Central memory CD8-positive, alpha-beta T cell (primary cell): ENCODE measurements at regions not wholly inside any gene's neighbourhood (a gene's known extent, or its start where the extent isn't known, plus 50 kb on each side); places are given as distances from the start of the nearest gene placed in this dataset.

Source experiments
- ATAC-seq: fragments of 150-1000 bp; cut with Tn5 transposase; replicated peaks from 2 replicates; pipeline ENCODE4 v1.10.0; 2022; ENCODE audit warnings: mild to moderate bottlenecking, moderate FRiP score, moderate number of reproducible peaks; ENCODE audit not compliant: poor library complexity, severe bottlenecking; ENCODE audit errors: extremely low read depth
- DNase-seq, 2 donors: peaks; one replicate each; pipeline ENCODE4 v3.0.0; 2021; ENCODE audit warnings: low spot score in 2 of 2
- H3K27ac Mint-ChIP-seq: one replicate; pipeline ENCODE4 v1.8.0; 2022; ENCODE audit warnings: low read depth, mild to moderate bottlenecking, moderate library complexity, mixed read lengths
- H3K27me3 Mint-ChIP-seq: one replicate; pipeline ENCODE4 v1.8.0; 2022; ENCODE audit warnings: mixed read lengths
- H3K36me3 Mint-ChIP-seq: one replicate; pipeline ENCODE4 v1.8.0; 2022; ENCODE audit warnings: mild to moderate bottlenecking, moderate library complexity, mixed read lengths; ENCODE audit not compliant: insufficient read depth
- H3K4me1 Mint-ChIP-seq: one replicate; pipeline ENCODE4 v1.8.0; 2022; ENCODE audit warnings: mixed read lengths
- H3K4me3 Mint-ChIP-seq: one replicate; pipeline ENCODE4 v1.8.0; 2022; ENCODE audit warnings: mild to moderate bottlenecking, moderate library complexity, mixed read lengths
- H3K9me3 Mint-ChIP-seq: one replicate; pipeline ENCODE4 v1.8.0; 2022; ENCODE audit warnings: mixed read lengths

DNA sequence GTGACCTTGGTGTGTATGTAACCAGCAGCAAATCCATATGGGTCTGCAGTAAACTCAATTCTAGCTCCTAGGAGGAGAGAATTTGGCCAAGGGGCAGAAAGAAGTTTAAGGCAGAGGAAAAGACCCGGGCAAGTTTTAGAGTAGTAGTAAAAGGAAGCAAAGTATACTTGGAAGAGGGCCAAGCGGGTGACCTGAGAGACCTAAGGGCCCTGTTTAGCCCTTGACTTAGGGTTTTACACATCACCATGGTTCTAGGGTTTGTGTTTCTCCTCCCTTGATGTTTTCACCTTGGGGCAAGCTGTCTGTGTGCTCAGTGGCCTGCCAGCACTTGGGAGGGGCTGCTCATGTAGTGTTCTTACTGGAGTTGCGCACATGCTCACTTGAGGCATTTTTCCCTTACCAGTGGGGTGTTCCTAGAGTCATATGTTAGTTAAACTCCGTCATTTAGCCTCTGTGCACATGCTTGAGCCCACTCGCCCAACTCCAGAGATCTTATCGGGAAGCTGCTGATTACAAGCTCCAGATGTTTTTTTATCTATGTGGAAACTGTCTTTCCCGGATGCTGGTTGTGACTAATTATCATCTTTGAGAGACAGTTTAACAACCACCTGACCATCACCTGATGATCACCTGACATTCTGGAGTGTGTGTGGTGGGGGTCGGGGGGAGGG lies 137.6 kb upstream of the PRSS1 start:
- no peak for ATAC-seq
- H3K27ac Mint-ChIP-seq: no peak overlapping the region

DNA sequence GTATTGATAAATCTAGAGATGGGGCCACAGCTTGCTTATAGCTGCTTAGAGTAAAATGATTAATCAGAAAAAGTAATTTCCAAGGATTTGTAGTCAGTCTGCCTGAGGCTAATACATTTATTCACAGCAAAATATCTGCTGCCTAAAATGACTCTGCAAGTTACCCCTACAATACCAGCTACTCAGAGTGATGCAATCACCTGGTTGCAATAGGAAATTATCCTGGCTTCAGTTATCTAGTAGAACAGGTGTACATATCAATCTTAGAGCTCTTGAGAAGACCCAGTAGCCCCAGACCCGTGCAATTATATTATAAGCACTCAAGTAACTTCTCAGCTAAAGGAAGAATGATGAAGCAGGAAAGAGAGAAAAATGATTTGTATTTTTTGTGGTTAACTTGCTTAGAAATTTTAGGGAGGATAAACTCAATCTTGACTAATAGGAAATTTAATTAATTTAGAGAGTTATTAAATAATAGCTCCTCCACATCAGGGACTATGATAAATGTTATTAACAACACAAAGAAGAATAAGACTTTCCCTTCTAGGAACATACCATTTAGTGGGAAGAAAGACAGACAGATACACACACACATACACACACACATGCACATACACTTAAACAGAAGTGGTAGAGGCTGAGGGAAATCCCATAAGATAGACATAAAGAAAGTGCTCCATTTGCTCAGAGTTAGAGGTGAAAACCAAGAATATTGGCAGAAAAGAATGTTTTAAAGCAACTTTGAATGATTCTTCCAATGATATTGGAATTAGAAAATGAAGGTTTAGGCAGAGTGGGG lies 140.4 kb upstream of the PRSS1 start:
- DNase-seq: no peak
- Mint-ChIP-seq H3K36me3 (no peaks in the 10 kb centered on the region), H3K4me3 (no peak overlapping the region), H3K9me3 (no peaks in the 10 kb centered on the region), H3K4me1 (no peaks in the 10 kb centered on the region), H3K27me3 (peaks cover 9% of the 10 kb centered on the region), H3K27ac (no peak overlapping the region)
- no peak for ATAC-seq

More for the DNA sequence above, 137.6 kb upstream of the PRSS1 start:
- no peak overlapping the region for H3K4me3 Mint-ChIP-seq
- H3K36me3 Mint-ChIP-seq: no peaks in the 10 kb centered on the region
- no peaks in the 10 kb centered on the region for H3K9me3 Mint-ChIP-seq
- DNase-seq: no peak
- H3K4me1 Mint-ChIP-seq: no peaks in the 10 kb centered on the region
- peaks cover 9% of the 10 kb centered on the region for H3K27me3 Mint-ChIP-seq

DNA sequence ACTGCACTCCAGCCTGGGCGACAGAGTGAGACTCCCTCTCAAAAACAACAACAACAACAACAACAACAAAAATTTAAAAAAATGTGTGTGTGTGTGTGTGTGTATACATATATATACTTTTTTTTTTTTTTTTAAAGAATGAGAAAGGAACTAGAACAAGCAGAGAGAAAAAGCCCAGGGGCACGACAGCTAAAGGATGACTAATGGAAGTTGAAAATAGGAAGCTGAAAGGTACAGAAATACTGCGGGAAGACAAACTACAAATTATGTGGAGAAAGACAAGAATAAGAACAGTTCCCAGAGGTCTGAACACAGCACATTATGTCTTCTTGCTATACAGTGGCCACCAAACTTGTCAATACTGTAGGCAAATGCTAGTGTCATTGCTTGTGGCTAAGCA lies 141.9 kb upstream of the PRSS1 start:
- no peak overlapping the region for H3K4me3 Mint-ChIP-seq
- DNase-seq (no peak), ATAC-seq (no peak)
- H3K9me3 Mint-ChIP-seq: no peaks in the 10 kb centered on the region
- no peaks in the 10 kb centered on the region for H3K4me1 Mint-ChIP-seq
- peaks cover 9% of the 10 kb centered on the region for H3K27me3 Mint-ChIP-seq
- H3K36me3 Mint-ChIP-seq: no peaks in the 10 kb centered on the region
- H3K27ac Mint-ChIP-seq: peak overlapping the region; percentile 42

DNA sequence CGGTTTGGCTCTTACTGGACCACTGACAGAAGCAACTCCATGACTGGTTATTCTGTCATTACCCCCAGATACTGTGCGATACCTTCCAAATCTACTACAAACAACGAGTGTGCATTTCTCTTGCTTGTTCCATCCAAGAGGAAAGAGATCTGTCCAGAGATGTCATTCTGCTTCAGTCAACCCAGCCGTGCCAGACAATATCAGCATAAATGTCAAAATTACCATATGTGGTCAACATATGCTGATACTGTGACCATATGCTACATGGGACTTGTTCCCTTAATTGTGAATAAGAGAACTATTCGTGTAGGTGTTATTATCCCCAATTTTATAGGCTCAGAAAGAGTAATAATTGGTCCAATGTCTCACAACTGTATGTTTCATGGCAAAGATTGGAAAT lies 143.2 kb upstream of the PRSS1 start:
- H3K9me3 Mint-ChIP-seq: no peaks in the 10 kb centered on the region
- no peak for ATAC-seq
- no peak overlapping the region for H3K27ac Mint-ChIP-seq

DNA sequence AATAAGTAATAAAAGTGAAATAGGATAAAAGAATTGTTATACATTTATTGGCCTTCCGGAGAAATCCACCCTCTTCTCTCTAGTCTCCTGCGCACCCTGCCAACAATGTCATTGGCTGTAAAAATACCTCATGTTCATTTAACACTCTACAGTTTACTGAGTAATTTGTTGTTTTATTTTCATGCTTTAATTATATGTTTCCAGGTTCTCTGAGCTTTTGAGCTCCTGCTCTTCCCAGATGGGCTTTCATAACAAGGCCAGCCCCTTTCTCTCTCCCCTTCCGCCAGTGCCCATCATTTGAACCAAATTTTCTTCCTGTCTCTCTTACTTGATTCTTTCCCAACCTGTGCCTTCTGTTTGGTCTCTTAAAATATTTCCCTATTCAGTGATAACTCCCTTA lies 144.6 kb upstream of the PRSS1 start:
- Mint-ChIP-seq H3K27ac (no peak overlapping the region), H3K9me3 (no peaks in the 10 kb centered on the region), H3K27me3 (peaks cover 9% of the 10 kb centered on the region), H3K36me3 (peaks cover 1% of the 10 kb centered on the region), H3K4me1 (no peaks in the 10 kb centered on the region), H3K4me3 (no peak overlapping the region)
- DNase-seq (no peak), ATAC-seq (no peak)

More for the DNA sequence above, 143.2 kb upstream of the PRSS1 start:
- Mint-ChIP-seq H3K36me3 (peaks cover under 1% of the 10 kb centered on the region), H3K4me3 (no peak overlapping the region), H3K4me1 (no peaks in the 10 kb centered on the region), H3K27me3 (peaks cover 9% of the 10 kb centered on the region)
- no peak for DNase-seq

DNA sequence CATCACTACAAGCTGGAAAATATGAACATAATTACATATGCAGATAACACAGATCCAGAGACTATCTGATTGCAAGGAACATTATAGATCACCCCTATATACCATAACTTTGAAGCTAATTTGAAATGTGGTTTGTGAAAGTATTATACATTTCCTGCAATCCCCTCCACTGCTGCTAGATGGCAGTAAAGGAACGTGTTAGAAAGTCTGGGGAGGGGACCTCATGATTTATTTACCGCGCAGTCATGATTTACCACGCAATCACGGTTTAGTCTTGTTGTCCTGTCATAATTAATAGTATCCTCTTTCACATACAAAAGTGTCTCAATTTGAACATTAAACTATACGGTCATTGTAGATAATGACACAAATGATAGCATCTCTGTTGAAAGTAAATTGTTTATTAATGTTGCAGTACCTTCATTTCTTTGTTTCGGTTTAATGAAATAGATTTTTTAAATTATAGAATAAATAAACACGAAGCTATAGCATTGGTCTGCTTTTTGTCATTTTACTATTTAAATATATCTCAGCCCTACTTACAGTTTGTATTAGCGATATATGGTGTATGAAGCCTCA lies 145.3 kb upstream of the PRSS1 start:
- no peak overlapping the region for H3K27ac Mint-ChIP-seq
- peaks cover 3% of the 10 kb centered on the region for H3K27me3 Mint-ChIP-seq
- H3K9me3 Mint-ChIP-seq: no peaks in the 10 kb centered on the region
- no peaks in the 10 kb centered on the region for H3K4me1 Mint-ChIP-seq
- H3K36me3 Mint-ChIP-seq: peaks cover 1% of the 10 kb centered on the region
- no peak overlapping the region for H3K4me3 Mint-ChIP-seq
- ATAC-seq (no peak), DNase-seq (peak in 1 of 2 donors; percentile 21)

DNA sequence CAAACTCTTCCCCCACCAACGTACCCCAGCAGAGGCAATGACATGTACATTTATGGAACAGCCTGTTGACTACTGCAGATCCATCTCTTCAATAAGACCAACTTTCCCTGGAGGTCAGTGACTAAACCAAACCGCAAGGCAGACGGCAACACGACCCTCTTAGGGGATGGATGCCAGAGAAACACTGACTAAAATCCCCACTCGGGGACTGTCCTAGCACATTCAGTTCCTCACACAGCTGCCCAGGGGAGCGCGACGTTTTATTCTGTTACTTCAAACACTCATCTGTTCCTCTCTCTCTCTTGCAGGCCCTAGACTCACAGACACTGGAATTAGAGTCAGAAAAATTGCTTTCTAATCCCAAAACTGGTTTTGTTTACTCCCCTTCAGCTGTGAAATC lies 146.5 kb upstream of the PRSS1 start:
- ATAC-seq: no peak
- H3K4me1 Mint-ChIP-seq: no peaks in the 10 kb centered on the region

DNA sequence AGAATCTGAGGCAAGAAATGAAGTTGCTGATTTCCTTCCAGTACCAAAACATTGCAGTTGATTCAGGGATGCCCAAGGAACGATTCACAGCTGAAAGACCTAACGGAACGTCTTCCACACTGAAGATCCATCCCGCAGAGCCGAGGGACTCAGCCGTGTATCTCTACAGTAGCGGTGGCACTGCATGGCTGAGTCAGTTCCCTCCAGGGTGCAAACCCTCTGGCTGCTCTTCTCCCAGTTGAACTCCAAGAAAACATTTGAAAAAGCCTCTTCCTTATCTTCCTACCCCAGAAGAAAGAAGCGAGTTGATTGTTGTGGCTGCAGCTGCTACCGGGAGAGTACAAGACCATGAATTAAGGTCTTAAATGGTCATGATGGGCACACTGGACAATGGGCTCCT lies 147.1 kb upstream of the PRSS1 start:
- DNase-seq (no peak), ATAC-seq (no peak)
- Mint-ChIP-seq H3K27me3 (no peaks in the 10 kb centered on the region), H3K9me3 (no peaks in the 10 kb centered on the region), H3K4me3 (no peak overlapping the region), H3K36me3 (peaks cover 1% of the 10 kb centered on the region), H3K4me1 (no peaks in the 10 kb centered on the region), H3K27ac (no peak overlapping the region)

More for the DNA sequence above, 146.5 kb upstream of the PRSS1 start:
- DNase-seq: no peak
- Mint-ChIP-seq H3K36me3 (peaks cover 1% of the 10 kb centered on the region), H3K27ac (no peak overlapping the region), H3K9me3 (no peaks in the 10 kb centered on the region), H3K27me3 (no peaks in the 10 kb centered on the region), H3K4me3 (no peak overlapping the region)

DNA sequence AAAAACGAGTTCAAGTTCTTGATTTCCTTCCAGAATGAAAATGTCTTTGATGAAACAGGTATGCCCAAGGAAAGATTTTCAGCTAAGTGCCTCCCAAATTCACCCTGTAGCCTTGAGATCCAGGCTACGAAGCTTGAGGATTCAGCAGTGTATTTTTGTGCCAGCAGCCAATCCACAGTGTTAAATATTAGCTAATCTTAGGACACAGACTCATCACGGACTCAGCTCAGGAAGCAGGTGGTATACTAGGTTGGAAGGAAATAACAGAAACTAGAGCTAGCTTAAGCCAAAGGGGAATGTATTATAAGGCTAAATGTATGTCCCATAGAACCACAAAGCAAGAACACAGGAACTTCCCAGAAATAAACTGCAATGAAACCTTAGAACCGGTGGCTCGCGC lies 151.0 kb upstream of the PRSS1 start:
- Mint-ChIP-seq H3K9me3 (no peaks in the 10 kb centered on the region), H3K4me3 (no peak overlapping the region), H3K4me1 (no peaks in the 10 kb centered on the region), H3K27ac (no peak overlapping the region), H3K36me3 (peaks cover 1% of the 10 kb centered on the region), H3K27me3 (no peaks in the 10 kb centered on the region)
- ATAC-seq (no peak), DNase-seq (no peak)

DNA sequence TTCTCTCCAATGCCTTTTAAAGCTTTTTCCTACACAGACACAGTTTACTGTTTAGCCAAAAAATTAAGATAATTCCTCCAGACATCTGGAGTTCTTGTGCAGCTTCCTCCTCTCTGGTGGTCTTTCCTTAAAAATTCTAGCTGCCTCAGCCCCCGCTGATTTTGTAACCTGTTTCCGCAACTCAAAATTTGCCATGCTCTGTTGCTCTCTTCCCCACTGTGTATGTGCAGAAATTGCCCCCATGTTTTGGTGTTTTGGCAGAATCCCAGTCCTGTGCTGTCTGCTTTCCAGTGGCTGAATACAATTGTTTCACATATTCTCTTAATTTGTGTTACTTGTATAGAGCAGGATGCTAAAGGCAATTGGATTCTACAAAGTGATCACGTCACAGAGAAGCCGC lies 151.7 kb upstream of the PRSS1 start:
- DNase-seq (no peak), ATAC-seq (no peak)
- Mint-ChIP-seq H3K27me3 (no peaks in the 10 kb centered on the region), H3K4me3 (no peak overlapping the region), H3K9me3 (no peaks in the 10 kb centered on the region), H3K36me3 (peaks cover 1% of the 10 kb centered on the region), H3K4me1 (no peaks in the 10 kb centered on the region), H3K27ac (no peak overlapping the region)

DNA sequence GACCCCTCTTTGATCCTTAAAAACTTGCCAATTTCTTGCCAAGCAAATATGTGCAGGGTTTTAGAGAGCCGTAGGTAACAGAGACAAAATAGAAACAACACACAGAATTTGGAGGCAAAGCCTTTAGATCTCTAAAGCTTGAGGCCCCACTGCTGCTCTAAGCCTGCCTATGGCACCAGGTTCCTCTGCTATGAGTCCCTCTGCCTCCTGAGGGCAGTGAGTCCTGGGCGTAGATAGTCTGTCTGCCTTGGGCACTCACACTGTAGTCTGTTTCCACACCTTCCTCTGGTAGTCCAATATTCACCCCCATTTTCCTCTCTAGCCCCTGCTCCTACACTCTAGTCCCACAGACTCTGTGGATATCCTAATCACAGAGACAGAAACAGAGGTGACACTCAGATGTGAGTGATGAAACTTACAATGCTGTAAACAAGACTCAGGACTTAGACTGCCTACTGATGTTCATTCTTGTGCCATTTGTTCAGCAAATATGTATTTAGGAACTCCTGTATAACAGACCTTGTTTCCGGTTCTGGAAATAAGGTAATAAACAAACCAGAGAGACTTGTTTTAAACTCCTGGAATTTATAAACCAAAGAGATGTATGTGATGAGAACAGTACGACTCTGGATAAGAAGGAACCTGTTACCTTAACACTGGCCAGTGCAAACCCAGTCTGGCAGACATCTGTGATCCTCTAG lies 153.3 kb upstream of the PRSS1 start:
- Mint-ChIP-seq H3K9me3 (no peaks in the 10 kb centered on the region), H3K4me1 (no peaks in the 10 kb centered on the region), H3K4me3 (no peak overlapping the region), H3K36me3 (no peaks in the 10 kb centered on the region), H3K27ac (no peak overlapping the region), H3K27me3 (no peaks in the 10 kb centered on the region)
- DNase-seq (no peak), ATAC-seq (no peak)

DNA sequence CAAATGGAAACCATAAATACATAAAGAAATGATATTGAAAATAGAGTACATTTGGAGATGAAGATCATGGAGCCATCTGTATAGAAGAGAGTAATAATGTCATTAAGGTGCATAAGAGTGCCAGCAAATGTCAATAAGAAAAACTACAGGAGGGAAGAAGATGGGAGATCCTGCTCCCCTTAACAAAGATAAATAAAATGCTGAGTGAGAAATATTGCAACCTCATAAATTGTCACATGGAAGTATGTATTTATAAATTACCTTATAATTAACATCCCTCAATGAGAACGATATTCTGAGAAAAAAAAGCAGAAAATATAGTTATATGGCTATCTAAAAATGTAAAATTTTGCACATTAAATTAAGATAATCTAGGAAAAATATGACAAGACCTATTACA lies 155.2 kb upstream of the PRSS1 start:
- H3K27ac Mint-ChIP-seq: no peak overlapping the region
- H3K4me1 Mint-ChIP-seq: no peaks in the 10 kb centered on the region
- DNase-seq: no peak
- no peak overlapping the region for H3K4me3 Mint-ChIP-seq
- H3K36me3 Mint-ChIP-seq: no peaks in the 10 kb centered on the region
- H3K9me3 Mint-ChIP-seq: no peaks in the 10 kb centered on the region
- no peak for ATAC-seq
- no peaks in the 10 kb centered on the region for H3K27me3 Mint-ChIP-seq
